Upper lobe of left lung (tissue), 6 donors: ENCODE measurements at regions not wholly inside any gene's neighbourhood (a gene's known extent, or its start where the extent isn't known, plus 50 kb on each side); places are given as distances from the start of the nearest gene placed in this dataset.

Experiments
- ATAC-seq, 2 donors: fragments of 200-7000 bp; cut with Tn5 transposase; one replicate each; pipeline ENCODE4 v1.9.1; 2022; ENCODE audit warnings: mild to moderate bottlenecking in 2 of 2, moderate library complexity in 2 of 2; ENCODE audit not compliant: low FRiP score in 2 of 2
- DNase-seq, 2 donors: peaks; one replicate each; pipeline ENCODE4 v3.0.0-alpha.2; 2019 to 2020
- H3K27ac ChIP-seq, 4 donors: fragments of 200-600 bp; sonication (generic); one replicate each; pipeline ENCODE4 v1.5.1; 2016 to 2019
- H3K27me3 ChIP-seq, 4 donors: fragments of 200-600 bp; sonication (generic); one replicate each; pipeline ENCODE4 v1.5.1; 2017 to 2019
- H3K36me3 ChIP-seq, 4 donors: fragments of 200-600 bp; sonication (generic); one replicate each; pipeline ENCODE4 v1.5.1; 2016 to 2019
- H3K4me1 ChIP-seq, 4 donors: fragments of 200-600 bp; sonication (generic); one replicate each; pipeline ENCODE4 v1.5.1; 2018 to 2019
- H3K4me3 ChIP-seq, 4 donors: fragments of 200-600 bp; sonication (generic); one replicate each; pipeline ENCODE4 v1.5.1; 2017 to 2019; ENCODE audit warnings: mild to moderate bottlenecking in 2 of 4, moderate library complexity in 1 of 4
- H3K9me3 ChIP-seq, 4 donors: fragments of 200-600 bp; sonication (generic); one replicate each; pipeline ENCODE4 v1.5.1; 2018 to 2019
- CTCF ChIP-seq, 6 experiments: fragments of 450-650 bp in 4 of 6; fragments of 200-600 bp in 2 of 6; sonication (generic) in 2 of 6; IDR thresholded peaks; one replicate each; pipeline ENCODE4 v1.5.1; 2016 to 2019; ENCODE audit warnings: antibody characterized with exemption in 6 of 6
- EP300 ChIP-seq, 4 donors: sonication (generic); formaldehyde crosslinking; IDR thresholded peaks; one replicate each; pipeline ENCODE4 v1.5.1; 2017; ENCODE audit warnings: antibody characterized with exemption in 4 of 4, control low read depth in 2 of 4
- POLR2A ChIP-seq, 4 donors: fragments of 450-650 bp; IDR thresholded peaks; one replicate each; pipeline ENCODE4 v1.5.1; 2016 to 2017; ENCODE audit warnings: antibody characterized with exemption in 4 of 4, mild to moderate bottlenecking in 2 of 4
- POLR2AphosphoS5 ChIP-seq, 2 donors: sonication (generic); formaldehyde crosslinking; IDR thresholded peaks; one replicate each; pipeline ENCODE4 v1.5.1; 2017; ENCODE audit warnings: antibody characterized with exemption in 2 of 2
- WGBS, 2 donors: methylation state at CpG; one replicate each; pipeline ENCODE4 v1.1.5; 2017 to 2018; 5-methylcytosine and 5-hydroxymethylcytosine counted together
- donor health status: DM: no; HTN: no; CAD: no; lungs with moderate emphysema.
- donor health status: DM: no; HTN: yes; CAD: no; lungs with severe emphysema.

GRCh38 chr2:7726989-7727388 is 809.8 kb downstream of the RNF144A start:
- no peaks in the 10 kb centered on the region for H3K4me1 ChIP-seq
- TF ChIP-seq POLR2A (IDR thresholded peaks at IDR 0.05) (no peak), POLR2AphosphoS5 (IDR thresholded peaks at IDR 0.05) (no peak), EP300 (IDR thresholded peaks at IDR 0.05) (no peak), CTCF (IDR thresholded peaks at IDR 0.05) (no peak)
- no peak for ATAC-seq
- no peak overlapping the region for H3K4me3 ChIP-seq
- H3K9me3 ChIP-seq = no peaks in the 10 kb centered on the region
- no peaks in the 10 kb centered on the region for H3K36me3 ChIP-seq
- DNase-seq = no peak
- H3K27me3 ChIP-seq = no peaks in the 10 kb centered on the region
- peak overlapping the region in 3 of 4 donors; percentile 19 to 37 (median 21) for H3K27ac ChIP-seq
- whole genome bisulfite sequencing, 2 donors = 87% methylated on average over 3 of the region's 3 CpGs

GRCh38 chr2:7728388-7728787 is 811.2 kb downstream of the RNF144A start:
- H3K36me3 ChIP-seq = no peaks in the 10 kb centered on the region
- TF ChIP-seq CTCF (IDR thresholded peaks at IDR 0.05) (no peak), EP300 (IDR thresholded peaks at IDR 0.05) (no peak), POLR2A (IDR thresholded peaks at IDR 0.05) (no peak), POLR2AphosphoS5 (IDR thresholded peaks at IDR 0.05) (no peak)
- H3K27ac ChIP-seq = peak overlapping the region in 2 of 4 donors; percentile 1 to 44
- H3K27me3 ChIP-seq = no peaks in the 10 kb centered on the region
- DNase-seq = no peak
- 77 to 90% methylated on average over 8 of the region's 8 CpGs for WGBS, 2 donors
- no peaks in the 10 kb centered on the region for H3K9me3 ChIP-seq
- no peak for ATAC-seq
- H3K4me3 ChIP-seq = no peak overlapping the region
- no peaks in the 10 kb centered on the region for H3K4me1 ChIP-seq

- no peak for TF ChIP-seq EP300 (IDR thresholded peaks at IDR 0.05)
- peak overlapping the region in 1 of 4 donors; percentile 52 for H3K27ac ChIP-seq
- no peak for ATAC-seq
- no peaks in the 10 kb centered on the region for H3K9me3 ChIP-seq
- no peaks in the 10 kb centered on the region for H3K27me3 ChIP-seq
- no peak for DNase-seq
- no peaks in the 10 kb centered on the region for H3K36me3 ChIP-seq
- no peaks in the 10 kb centered on the region for H3K4me1 ChIP-seq
- H3K4me3 ChIP-seq = no peak overlapping the region
- WGBS, 2 donors = 75 to 81% methylated on average over 5 of the region's 5 CpGs
These were observed 813.2 kb downstream of the RNF144A start for GRCh38 chr2:7730449-7730848.

GRCh38 chr2:7730990-7731389 is 813.8 kb downstream of the RNF144A start:
- no peak for DNase-seq
- H3K27ac ChIP-seq = no peak overlapping the region
- H3K27me3 ChIP-seq = no peaks in the 10 kb centered on the region
- 75% methylated on average over 4 of the region's 4 CpGs for WGBS, 2 donors
- no peaks in the 10 kb centered on the region for H3K4me1 ChIP-seq
- TF ChIP-seq POLR2AphosphoS5 (IDR thresholded peaks at IDR 0.05) (no peak), POLR2A (IDR thresholded peaks at IDR 0.05) (no peak), CTCF (IDR thresholded peaks at IDR 0.05) (no peak), EP300 (IDR thresholded peaks at IDR 0.05) (no peak)
- H3K4me3 ChIP-seq = no peak overlapping the region
- no peaks in the 10 kb centered on the region for H3K9me3 ChIP-seq
- H3K36me3 ChIP-seq = no peaks in the 10 kb centered on the region
- ATAC-seq = no peak

- DNase-seq (no peak), ATAC-seq (no peak)
- no peaks in the 10 kb centered on the region for H3K36me3 ChIP-seq
- H3K4me3 ChIP-seq = no peak overlapping the region
- WGBS, 2 donors = 81 to 91% methylated on average over 2 to 5 of the region's 5 CpGs
- H3K9me3 ChIP-seq = no peaks in the 10 kb centered on the region
- no peaks in the 10 kb centered on the region for H3K27me3 ChIP-seq
- no peak overlapping the region for H3K27ac ChIP-seq
- H3K4me1 ChIP-seq = no peaks in the 10 kb centered on the region
- TF ChIP-seq POLR2AphosphoS5 (IDR thresholded peaks at IDR 0.05) = no peak
- TF ChIP-seq EP300 (IDR thresholded peaks at IDR 0.05) = no peak
- no peak for TF ChIP-seq POLR2A (IDR thresholded peaks at IDR 0.05)
- TF ChIP-seq CTCF (IDR thresholded peaks at IDR 0.05) = no peak
These were observed 815.3 kb downstream of the RNF144A start for GRCh38 chr2:7732497-7732896.
